Type B pancreatic cell (in vitro differentiated cells): ENCODE measurements at regions not wholly inside any gene's neighbourhood (a gene's known extent, or its start where the extent isn't known, plus 50 kb on each side); places are given as distances from the start of the nearest gene placed in this dataset.
A peak's percentile ranks its signal among the peaks of the same experiment; 100 is the strongest.

Source experiments
- DNase-seq: peaks from one replicate; pipeline ENCODE4 v3.0.0; 2021; ENCODE audit warnings: mixed read lengths; ENCODE audit not compliant: unreplicated experiment; ENCODE audit errors: extremely low spot score
- H3K27ac Mint-ChIP-seq: 2 replicates; pipeline ENCODE4 v1.8.0; 2021; ENCODE audit warnings: mild to moderate bottlenecking, mixed read lengths
- H3K27me3 Mint-ChIP-seq: 2 replicates; pipeline ENCODE4 v1.8.0; 2021; ENCODE audit warnings: mixed read lengths
- H3K36me3 Mint-ChIP-seq: 2 replicates; pipeline ENCODE4 v1.8.0; 2021; ENCODE audit warnings: mixed read lengths
- H3K4me1 Mint-ChIP-seq: one replicate; pipeline ENCODE4 v1.8.0; 2021; ENCODE audit warnings: mixed read lengths; ENCODE audit not compliant: unreplicated experiment
- H3K4me3 Mint-ChIP-seq: 2 replicates; pipeline ENCODE4 v1.8.0; 2021; ENCODE audit warnings: mild to moderate bottlenecking, mixed read lengths
- H3K9me3 Mint-ChIP-seq: 2 replicates; pipeline ENCODE4 v1.8.0; 2021; ENCODE audit warnings: mixed read lengths
- CTCF ChIP-seq: fragments of 200-600 bp; sonication (generic); conservative IDR thresholded peaks from 2 replicates; pipeline ENCODE4 v1.5.0; 2021; ENCODE audit warnings: antibody characterized with exemption, mild to moderate bottlenecking

- no peaks in the 10 kb centered on the region for H3K9me3 Mint-ChIP-seq
- no peak for DNase-seq
- H3K4me3 Mint-ChIP-seq = no peak overlapping the region
- H3K36me3 Mint-ChIP-seq = peaks cover 17% of the 10 kb centered on the region
- peaks cover 92% of the 10 kb centered on the region for H3K27me3 Mint-ChIP-seq
- peaks cover 10% of the 10 kb centered on the region for H3K4me1 Mint-ChIP-seq
- H3K27ac Mint-ChIP-seq = no peak overlapping the region
- no peak for TF ChIP-seq CTCF
These were observed 121.6 kb upstream of the BARHL2 start for GRCh38 chr1:90838720-90839119.

GRCh38 chr1:90837420-90837819 is 120.3 kb upstream of the BARHL2 start:
- no peaks in the 10 kb centered on the region for H3K9me3 Mint-ChIP-seq
- no peak for DNase-seq
- no peak overlapping the region for H3K27ac Mint-ChIP-seq
- H3K4me3 Mint-ChIP-seq = no peak overlapping the region
- H3K36me3 Mint-ChIP-seq = peaks cover 17% of the 10 kb centered on the region
- TF ChIP-seq CTCF = no peak
- peaks cover 92% of the 10 kb centered on the region for H3K27me3 Mint-ChIP-seq
- H3K4me1 Mint-ChIP-seq = peaks cover 18% of the 10 kb centered on the region

GRCh38 chr1:90836345-90836679 is 119.2 kb upstream of the BARHL2 start:
- Mint-ChIP-seq H3K36me3 (peaks cover 17% of the 10 kb centered on the region), H3K27ac (no peak overlapping the region), H3K9me3 (no peaks in the 10 kb centered on the region), H3K4me1 (peaks cover 25% of the 10 kb centered on the region), H3K27me3 (peaks cover 93% of the 10 kb centered on the region), H3K4me3 (peak overlapping the region; percentile 30)
- TF ChIP-seq CTCF = no peak
- no peak for DNase-seq

- H3K27ac Mint-ChIP-seq = no peak overlapping the region
- peaks cover 93% of the 10 kb centered on the region for H3K27me3 Mint-ChIP-seq
- peaks cover 25% of the 10 kb centered on the region for H3K4me1 Mint-ChIP-seq
- H3K9me3 Mint-ChIP-seq = no peaks in the 10 kb centered on the region
- no peak for DNase-seq
- TF ChIP-seq CTCF = no peak
- no peak overlapping the region for H3K4me3 Mint-ChIP-seq
- H3K36me3 Mint-ChIP-seq = peaks cover 17% of the 10 kb centered on the region
These were observed 118.7 kb upstream of the BARHL2 start for GRCh38 chr1:90835661-90836344.

- no peak for TF ChIP-seq CTCF
- Mint-ChIP-seq H3K27ac (no peak overlapping the region), H3K36me3 (peaks cover 11% of the 10 kb centered on the region), H3K4me3 (peak overlapping the region; percentile 12), H3K4me1 (peaks cover 25% of the 10 kb centered on the region), H3K27me3 (peaks cover 93% of the 10 kb centered on the region), H3K9me3 (no peaks in the 10 kb centered on the region)
- no peak for DNase-seq
These were observed 118.0 kb upstream of the BARHL2 start for GRCh38 chr1:90834886-90835660.
